ENCODE measurements at regions not wholly inside any gene's neighbourhood (a gene's known extent, or its start where the extent isn't known, plus 50 kb on each side); places are given as distances from the start of the nearest gene placed in this dataset.
"Not testable (repeated sequence)": the region's sequence is repeated elsewhere in the genome, so short reads cannot be mapped to it uniquely, and the experiment has no call there.

DNA sequence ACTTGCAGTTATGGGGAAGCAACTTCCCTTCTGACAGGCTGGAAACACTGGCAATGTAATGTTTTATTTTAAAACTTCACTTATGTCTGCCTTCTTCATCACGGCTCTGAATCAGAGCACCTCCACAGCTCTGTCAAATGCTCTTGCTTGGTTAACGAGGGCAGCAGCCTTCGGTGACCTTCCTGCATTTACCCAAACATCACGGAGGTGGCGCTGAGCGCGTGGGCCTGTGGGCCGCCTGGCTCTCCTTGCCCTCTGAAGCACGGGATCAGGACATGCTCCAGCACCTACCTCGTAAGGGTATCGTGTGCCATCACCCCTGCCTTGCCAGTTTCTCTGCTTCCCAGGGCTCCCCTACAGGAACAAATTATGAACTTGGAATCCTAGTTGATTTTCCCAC is 310.0 kb downstream of the TEX29 start:
- Histone ChIP-seq H3K4me3 (no peak overlapping the region), H3K36me3 (replicated peaks in 1 of 2; ENCODE audit: insufficient read depth in 1 of 2, low read depth in 2 of 2) (no peaks in the 10 kb centered on the region), H3K4me1 (no peaks in the 10 kb centered on the region), H3K27me3 (no peaks in the 10 kb centered on the region), H3K9me3 (no peaks in the 10 kb centered on the region), H3K27ac (no peak overlapping the region)
- intact Hi-C loops (cut with DNase I): no loop called here
- WGBS, 2 donors: 47 to 51% methylated on average over 11 of the region's 11 CpGs
- ATAC-seq (no peak), DNase-seq (peak in 1 of 4 donors; percentile 10)
- TF ChIP-seq, protein P1, sequence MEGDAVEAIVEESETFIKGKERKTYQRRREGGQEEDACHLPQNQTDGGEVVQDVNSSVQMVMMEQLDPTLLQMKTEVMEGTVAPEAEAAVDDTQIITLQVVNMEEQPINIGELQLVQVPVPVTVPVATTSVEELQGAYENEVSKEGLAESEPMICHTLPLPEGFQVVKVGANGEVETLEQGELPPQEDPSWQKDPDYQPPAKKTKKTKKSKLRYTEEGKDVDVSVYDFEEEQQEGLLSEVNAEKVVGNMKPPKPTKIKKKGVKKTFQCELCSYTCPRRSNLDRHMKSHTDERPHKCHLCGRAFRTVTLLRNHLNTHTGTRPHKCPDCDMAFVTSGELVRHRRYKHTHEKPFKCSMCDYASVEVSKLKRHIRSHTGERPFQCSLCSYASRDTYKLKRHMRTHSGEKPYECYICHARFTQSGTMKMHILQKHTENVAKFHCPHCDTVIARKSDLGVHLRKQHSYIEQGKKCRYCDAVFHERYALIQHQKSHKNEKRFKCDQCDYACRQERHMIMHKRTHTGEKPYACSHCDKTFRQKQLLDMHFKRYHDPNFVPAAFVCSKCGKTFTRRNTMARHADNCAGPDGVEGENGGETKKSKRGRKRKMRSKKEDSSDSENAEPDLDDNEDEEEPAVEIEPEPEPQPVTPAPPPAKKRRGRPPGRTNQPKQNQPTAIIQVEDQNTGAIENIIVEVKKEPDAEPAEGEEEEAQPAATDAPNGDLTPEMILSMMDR (IDR thresholded peaks at IDR 0.05): no peak
- TF ChIP-seq POLR2A (IDR thresholded peaks at IDR 0.05): no peak

DNA sequence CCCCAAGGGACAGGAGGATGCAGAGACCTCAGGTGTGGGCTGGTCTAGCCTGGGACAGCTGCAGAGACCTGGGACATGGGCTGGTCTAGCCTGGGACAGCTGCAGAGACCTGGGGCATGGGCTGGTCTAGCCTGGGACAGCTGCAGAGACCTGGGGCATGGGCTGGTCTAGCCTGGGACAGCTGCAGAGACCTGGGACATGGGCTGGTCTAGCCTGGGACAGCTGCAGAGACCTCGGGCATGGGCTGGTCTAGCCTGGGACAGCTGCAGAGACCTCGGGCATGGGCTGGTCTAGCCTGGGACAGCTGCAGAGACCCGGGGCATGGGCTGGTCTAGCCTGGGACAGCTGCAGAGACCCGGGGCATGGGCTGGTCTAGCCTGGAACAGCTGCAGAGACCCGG is 310.8 kb downstream of the TEX29 start:
- H3K27ac ChIP-seq; H3K4me3 ChIP-seq; H3K9me3 ChIP-seq; H3K4me1 ChIP-seq; H3K27me3 ChIP-seq; intact Hi-C loops (cut with DNase I); DNase-seq; ATAC-seq; H3K36me3 ChIP-seq (replicated peaks in 1 of 2; ENCODE audit: insufficient read depth in 1 of 2, low read depth in 2 of 2): not testable (repeated sequence)
- 46 to 82% methylated on average over 2 to 4 of the region's 5 CpGs for WGBS, 2 donors

DNA sequence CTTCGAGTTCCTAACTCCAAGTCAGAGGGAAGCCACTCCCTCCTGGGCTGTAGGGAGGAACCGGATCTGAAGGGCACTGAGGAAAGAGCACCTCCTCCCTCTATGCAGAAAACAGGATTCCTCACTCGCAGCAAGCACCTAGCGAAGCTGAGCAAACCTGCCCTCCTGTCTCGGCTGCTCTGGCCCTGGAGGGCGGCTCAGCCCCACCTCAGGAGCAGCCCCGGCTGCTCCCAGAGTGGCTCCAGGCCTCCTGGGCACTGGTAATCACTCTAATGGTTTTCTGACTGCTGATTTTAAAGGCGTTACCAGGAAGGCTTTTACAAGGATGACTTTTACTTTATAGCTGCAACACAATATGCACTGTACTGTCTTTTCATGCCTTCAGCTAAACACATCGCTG is 312.5 kb downstream of the TEX29 start:
- WGBS, 2 donors: 51 to 52% methylated on average over 8 to 9 of the region's 9 CpGs
- H3K27me3 ChIP-seq: no peaks in the 10 kb centered on the region
- no peaks in the 10 kb centered on the region for H3K36me3 ChIP-seq (replicated peaks in 1 of 2; ENCODE audit: insufficient read depth in 1 of 2, low read depth in 2 of 2)
- TF ChIP-seq POLR2A (IDR thresholded peaks at IDR 0.05): no peak
- TF ChIP-seq, protein P1 (IDR thresholded peaks at IDR 0.05): no peak
- DNase-seq: no peak
- H3K27ac ChIP-seq: no peak overlapping the region
- intact Hi-C loops (cut with DNase I): no loop called here
- no peak overlapping the region for H3K4me3 ChIP-seq
- no peaks in the 10 kb centered on the region for H3K4me1 ChIP-seq
- no peak for ATAC-seq
- H3K9me3 ChIP-seq: no peaks in the 10 kb centered on the region

DNA sequence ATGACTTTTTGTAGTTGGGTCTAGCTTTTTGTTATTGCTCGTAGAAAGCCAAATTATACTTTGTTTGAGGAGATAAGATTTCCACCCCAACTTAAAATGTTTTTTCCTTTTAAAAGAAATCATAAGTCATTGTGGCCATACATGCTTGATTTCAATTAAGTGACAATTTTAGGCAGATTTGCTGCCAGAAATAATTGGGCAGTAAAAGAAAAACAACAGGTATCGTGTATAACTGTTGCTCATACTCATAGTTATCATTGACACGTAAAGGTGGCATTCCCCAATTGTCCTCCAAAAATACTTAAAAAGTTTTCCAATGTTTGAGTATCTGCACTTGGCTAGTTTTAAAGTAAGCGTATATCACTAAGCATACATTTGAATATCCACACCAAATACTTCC is 313.0 kb downstream of the TEX29 start:
- no peak for TF ChIP-seq POLR2A (IDR thresholded peaks at IDR 0.05)
- TF ChIP-seq, protein P1 (IDR thresholded peaks at IDR 0.05): no peak
- DNase-seq: no peak
- no peak for ATAC-seq
- Histone ChIP-seq H3K4me3 (no peak overlapping the region), H3K4me1 (no peaks in the 10 kb centered on the region), H3K36me3 (replicated peaks in 1 of 2; ENCODE audit: insufficient read depth in 1 of 2, low read depth in 2 of 2) (no peaks in the 10 kb centered on the region), H3K27ac (no peak overlapping the region), H3K9me3 (no peaks in the 10 kb centered on the region), H3K27me3 (no peaks in the 10 kb centered on the region)
- intact Hi-C loops (cut with DNase I): no loop called here
- 72 to 81% methylated on average over 4 of the region's 4 CpGs for WGBS, 2 donors

DNA sequence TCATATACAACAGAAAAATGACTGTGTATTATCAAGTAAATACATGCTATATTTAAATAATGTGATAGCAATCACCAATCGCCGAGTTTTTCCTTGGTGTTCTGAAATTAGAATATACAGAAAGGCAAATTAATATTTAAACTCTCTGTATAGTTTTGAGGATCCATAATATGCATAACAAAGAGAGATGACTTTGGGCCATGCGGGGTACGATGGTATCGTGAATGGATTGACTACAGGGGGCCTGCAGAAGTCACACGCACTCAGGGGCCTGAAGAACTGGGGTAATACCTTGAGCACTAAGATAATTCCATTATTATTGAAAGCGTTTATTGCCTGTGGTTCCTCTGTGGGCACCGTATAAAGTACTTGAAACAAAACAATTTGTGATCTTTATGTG is 314.0 kb downstream of the TEX29 start:
- H3K9me3 ChIP-seq: no peaks in the 10 kb centered on the region
- H3K4me3 ChIP-seq: no peak overlapping the region
- no peaks in the 10 kb centered on the region for H3K36me3 ChIP-seq (replicated peaks in 1 of 2; ENCODE audit: insufficient read depth in 1 of 2, low read depth in 2 of 2)
- intact Hi-C loops (cut with DNase I): no loop called here
- H3K27ac ChIP-seq: no peak overlapping the region
- TF ChIP-seq POLR2A (IDR thresholded peaks at IDR 0.05): no peak
- TF ChIP-seq, protein P1 (IDR thresholded peaks at IDR 0.05): no peak
- no peaks in the 10 kb centered on the region for H3K27me3 ChIP-seq
- no peak for DNase-seq
- H3K4me1 ChIP-seq: no peaks in the 10 kb centered on the region
- no peak for ATAC-seq
- 65 to 72% methylated on average over 8 of the region's 8 CpGs for whole genome bisulfite sequencing, 2 donors

All from body of pancreas (tissue), 4 donors.